Right lobe of liver (tissue), 6 donors: ENCODE measurements at regions not wholly inside any gene's neighbourhood (a gene's known extent, or its start where the extent isn't known, plus 50 kb on each side); places are given as distances from the start of the nearest gene placed in this dataset.

Source experiments
- ATAC-seq, 4 donors: fragments of 200-7000 bp; cut with Tn5 transposase; one replicate each; pipeline ENCODE4 v1.9.1; 2020; ENCODE audit warnings: mild to moderate bottlenecking in 4 of 4, moderate library complexity in 4 of 4
- DNase-seq, 3 donors: peaks; one replicate each; pipeline ENCODE4 v3.0.0-alpha.2; 2020
- H3K27ac ChIP-seq, 3 donors: fragments of 200-600 bp; one replicate each; pipeline ENCODE4 v1.8.0; 2022
- H3K27me3 ChIP-seq, 2 donors: fragments of 200-600 bp; one replicate each; pipeline ENCODE4 v1.8.0; 2022
- H3K36me3 ChIP-seq, 4 donors: fragments of 200-600 bp; sonication (generic) in 1 of 4; one replicate each; pipeline versions ENCODE4 v1.5.1 to v1.8.0; 2017 to 2022; ENCODE audit warnings: control low read depth in 1 of 4
- H3K4me1 ChIP-seq, 4 donors: fragments of 200-600 bp; sonication (generic) in 1 of 4; one replicate each; pipeline versions ENCODE4 v1.5.1 to v1.8.0; 2017 to 2022; ENCODE audit warnings: control low read depth in 1 of 4
- H3K4me3 ChIP-seq, 3 donors: fragments of 200-600 bp; one replicate each; pipeline ENCODE4 v1.8.0; 2022
- H3K9me3 ChIP-seq, 4 donors: fragments of 200-600 bp; sonication (generic) in 1 of 4; one replicate each; pipeline versions ENCODE4 v1.5.1 to v1.8.0; 2017 to 2022; ENCODE audit warnings: control low read depth in 1 of 4
- POLR2A ChIP-seq: fragments of 450-650 bp; IDR thresholded peaks from one replicate; pipeline ENCODE4 v1.6.1; 2017; ENCODE audit warnings: antibody characterized with exemption, mild to moderate bottlenecking
- WGBS: methylation state at CpG from one replicate; pipeline ENCODE4 v1.1.6; 2018; ENCODE audit warnings: low coverage, low lambda C conversion rate; ENCODE audit not compliant: insufficient coverage; ENCODE audit errors: missing lambda C conversion rate; 5-methylcytosine and 5-hydroxymethylcytosine counted together
- intact Hi-C, 2 donors: fragments of 100-400 bp; cut with DNase I; formaldehyde crosslinking; loops; one replicate each; pipeline versions ENCODE4 v1.11.2 to v1.14.1; 2022
- TF ChIP-seq, protein P1 (sequence below), 4 donors: fragments of 200-600 bp in 3 of 4; fragments of 450-650 bp in 1 of 4; IDR thresholded peaks; one replicate each; pipeline versions ENCODE4 v1.5.1 to v1.8.0; 2016 to 2022; ENCODE audit warnings: antibody characterized with exemption in 4 of 4, mild to moderate bottlenecking in 2 of 4
- donor health status: DM: no; HTN: yes; CAD: no.
- donor health status: DM: no; HTN: no; CAD: no.
- donor health status: DM: no; HTN: no; CAD: no.
- donor health status: DM: no; HTN: yes; CAD: no.
- donor health status: DM: no; HTN: yes; CAD: no.

- no peaks in the 10 kb centered on the region for H3K36me3 ChIP-seq
- no peak overlapping the region for H3K4me3 ChIP-seq
- H3K27me3 ChIP-seq = no peaks in the 10 kb centered on the region
- DNase-seq (no peak), ATAC-seq (no peak)
- TF ChIP-seq POLR2A = no peak
- TF ChIP-seq, protein P1, sequence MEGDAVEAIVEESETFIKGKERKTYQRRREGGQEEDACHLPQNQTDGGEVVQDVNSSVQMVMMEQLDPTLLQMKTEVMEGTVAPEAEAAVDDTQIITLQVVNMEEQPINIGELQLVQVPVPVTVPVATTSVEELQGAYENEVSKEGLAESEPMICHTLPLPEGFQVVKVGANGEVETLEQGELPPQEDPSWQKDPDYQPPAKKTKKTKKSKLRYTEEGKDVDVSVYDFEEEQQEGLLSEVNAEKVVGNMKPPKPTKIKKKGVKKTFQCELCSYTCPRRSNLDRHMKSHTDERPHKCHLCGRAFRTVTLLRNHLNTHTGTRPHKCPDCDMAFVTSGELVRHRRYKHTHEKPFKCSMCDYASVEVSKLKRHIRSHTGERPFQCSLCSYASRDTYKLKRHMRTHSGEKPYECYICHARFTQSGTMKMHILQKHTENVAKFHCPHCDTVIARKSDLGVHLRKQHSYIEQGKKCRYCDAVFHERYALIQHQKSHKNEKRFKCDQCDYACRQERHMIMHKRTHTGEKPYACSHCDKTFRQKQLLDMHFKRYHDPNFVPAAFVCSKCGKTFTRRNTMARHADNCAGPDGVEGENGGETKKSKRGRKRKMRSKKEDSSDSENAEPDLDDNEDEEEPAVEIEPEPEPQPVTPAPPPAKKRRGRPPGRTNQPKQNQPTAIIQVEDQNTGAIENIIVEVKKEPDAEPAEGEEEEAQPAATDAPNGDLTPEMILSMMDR (IDR thresholded peaks at IDR 0.05) = no peak
- intact Hi-C loops = no loop called here
- no peaks in the 10 kb centered on the region for H3K4me1 ChIP-seq
- no peak overlapping the region for H3K27ac ChIP-seq
- no peaks in the 10 kb centered on the region for H3K9me3 ChIP-seq
Observed at GRCh38 chr10:91576096-91576545, 56.8 kb downstream of the PPP1R3C start.

DNA sequence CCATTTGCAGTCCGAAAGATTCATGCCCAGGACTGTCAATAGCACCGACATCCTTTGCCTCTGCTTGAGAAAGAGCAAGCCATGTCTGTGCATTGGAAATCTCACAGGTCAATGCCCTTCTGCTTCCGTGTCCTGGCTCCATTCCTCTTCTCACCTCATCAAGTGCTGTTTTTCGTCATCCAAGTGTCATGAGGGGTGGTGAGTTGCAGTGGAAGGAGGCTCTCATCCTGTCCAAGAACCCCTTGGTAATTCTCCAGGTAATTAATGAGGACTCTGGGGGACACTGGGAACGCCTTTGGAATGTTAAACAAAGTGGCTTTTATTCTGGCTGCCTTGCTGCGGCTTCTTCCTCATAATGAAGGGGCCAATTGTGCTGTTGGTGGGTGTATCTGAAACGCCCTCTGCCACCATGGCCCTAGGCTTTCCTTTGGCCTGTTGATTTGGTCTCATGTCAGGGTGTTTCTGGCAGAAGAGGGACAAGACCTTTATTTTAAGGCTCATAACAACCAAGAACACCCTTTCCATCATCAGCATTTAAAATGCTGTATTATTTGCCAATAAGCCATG lies 57.7 kb downstream of the PPP1R3C start:
- WGBS = 42% methylated on average over 5 of the region's 7 CpGs
- no peak overlapping the region for H3K27ac ChIP-seq
- H3K36me3 ChIP-seq = no peaks in the 10 kb centered on the region
- intact Hi-C loops = no loop called here
- no peak for DNase-seq
- TF ChIP-seq, protein P1 (IDR thresholded peaks at IDR 0.05) = no peak
- no peak for TF ChIP-seq POLR2A
- no peaks in the 10 kb centered on the region for H3K4me1 ChIP-seq
- H3K27me3 ChIP-seq = no peaks in the 10 kb centered on the region
- ATAC-seq = no peak
- H3K9me3 ChIP-seq = no peaks in the 10 kb centered on the region
- no peak overlapping the region for H3K4me3 ChIP-seq

DNA sequence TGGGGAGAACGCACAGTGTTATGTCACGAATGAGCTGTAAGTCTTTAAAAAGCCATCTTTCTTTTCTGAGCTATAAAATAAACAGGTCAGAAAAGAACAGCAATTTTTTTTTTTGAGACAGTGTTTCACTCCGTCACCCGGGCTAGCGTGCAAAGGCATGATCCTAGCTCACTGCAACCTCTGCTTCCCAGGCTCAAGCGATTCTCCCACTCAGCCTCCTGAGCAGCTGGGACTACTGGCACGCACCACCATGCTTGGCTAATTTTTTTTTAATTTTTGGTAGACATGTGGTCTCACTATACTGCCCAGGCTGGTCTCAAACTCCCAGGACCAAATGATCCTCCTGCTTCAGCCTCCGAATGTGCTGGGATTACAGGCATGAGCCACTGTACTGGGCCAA lies 58.6 kb downstream of the PPP1R3C start:
- intact Hi-C loops = no loop called here
- H3K36me3 ChIP-seq = no peaks in the 10 kb centered on the region
- DNase-seq = no peak
- H3K4me1 ChIP-seq = no peaks in the 10 kb centered on the region
- H3K4me3 ChIP-seq = no peak overlapping the region
- ATAC-seq = no peak
- no peaks in the 10 kb centered on the region for H3K9me3 ChIP-seq
- WGBS = 95% methylated on average over 8 of the region's 8 CpGs
- no peaks in the 10 kb centered on the region for H3K27me3 ChIP-seq
- H3K27ac ChIP-seq = no peak overlapping the region
- TF ChIP-seq, protein P1 (IDR thresholded peaks at IDR 0.05) = no peak
- no peak for TF ChIP-seq POLR2A

DNA sequence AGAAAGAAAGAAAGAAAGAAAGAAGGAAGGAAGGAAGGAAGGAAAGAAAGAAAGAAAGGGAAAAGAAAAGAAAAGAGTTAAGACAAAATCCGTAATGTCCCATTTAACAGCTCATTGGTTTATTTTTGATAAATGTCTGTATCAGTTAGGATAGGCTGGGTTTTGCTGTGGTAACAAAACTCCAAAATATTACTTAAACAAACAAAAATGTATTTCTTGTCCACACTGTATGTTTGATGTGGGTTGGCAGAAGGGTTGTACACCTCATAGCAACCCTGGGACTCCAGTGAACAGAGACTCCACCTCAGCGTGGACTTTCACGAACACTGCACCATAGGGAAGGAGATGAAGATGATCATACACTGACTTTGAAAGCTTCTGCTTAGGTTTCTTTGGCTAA lies 59.6 kb downstream of the PPP1R3C start:
- Histone ChIP-seq H3K4me3 (no peak overlapping the region), H3K4me1 (no peaks in the 10 kb centered on the region), H3K27me3 (no peaks in the 10 kb centered on the region), H3K36me3 (no peaks in the 10 kb centered on the region), H3K27ac (no peak overlapping the region), H3K9me3 (no peaks in the 10 kb centered on the region)
- TF ChIP-seq, protein P1 (IDR thresholded peaks at IDR 0.05) = no peak
- no peak for TF ChIP-seq POLR2A
- ATAC-seq = no peak
- DNase-seq = no peak
- intact Hi-C loops = no loop called here
- WGBS = 89% methylated on average over 3 of the region's 3 CpGs

DNA sequence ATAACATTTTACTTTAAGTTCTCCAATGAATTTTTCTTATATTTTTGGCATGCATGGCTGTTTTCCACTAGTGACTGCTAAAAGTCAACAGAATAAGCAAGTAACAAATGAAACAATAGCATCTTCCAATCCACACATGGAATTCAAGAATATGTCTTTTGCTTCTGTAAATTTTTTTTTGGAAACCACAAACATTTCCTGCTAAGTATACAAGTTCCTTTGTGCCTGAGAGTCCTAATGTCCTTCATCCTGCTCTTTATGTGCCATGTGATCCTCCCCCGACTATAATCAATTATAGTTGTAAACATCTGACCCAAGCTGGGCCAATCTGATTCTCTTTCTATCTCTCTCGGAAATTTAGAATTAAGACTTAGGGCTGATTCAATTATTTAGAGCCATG lies 61.2 kb downstream of the PPP1R3C start:
- WGBS = 29% methylated on average over 2 of the region's 2 CpGs
- Histone ChIP-seq H3K4me1 (no peaks in the 10 kb centered on the region), H3K9me3 (no peaks in the 10 kb centered on the region), H3K27ac (no peak overlapping the region), H3K4me3 (no peak overlapping the region), H3K27me3 (no peaks in the 10 kb centered on the region), H3K36me3 (no peaks in the 10 kb centered on the region)
- intact Hi-C loops = no loop called here
- ATAC-seq (no peak), DNase-seq (no peak)
- no peak for TF ChIP-seq POLR2A
- TF ChIP-seq, protein P1 (IDR thresholded peaks at IDR 0.05) = no peak
